Neural progenitor cell (in vitro differentiated cells): ENCODE measurements at regions not wholly inside any gene's neighbourhood (a gene's known extent, or its start where the extent isn't known, plus 50 kb on each side); places are given as distances from the start of the nearest gene placed in this dataset.
A peak's percentile ranks its signal among the peaks of the same experiment; 100 is the strongest.

Source experiments
- DNase-seq: peaks from one replicate; pipeline ENCODE4 v3.0.0-alpha.2; 2016; ENCODE audit warnings: low spot score
- H2AFZ ChIP-seq: fragments of 200-600 bp; sonication (generic); replicated peaks from 2 replicates; pipeline ENCODE4 v1.6.1; 2016; ENCODE audit warnings: antibody characterized with exemption
- H3F3A ChIP-seq: fragments of 200-600 bp; sonication (generic); 2 replicates; pipeline ENCODE4 v1.6.1; 2016; ENCODE audit warnings: antibody characterized with exemption, low read depth
- H3K27ac ChIP-seq: fragments of 200-600 bp; sonication (generic); 2 replicates; pipeline ENCODE4 v1.5.1; 2016; ENCODE audit warnings: mild to moderate bottlenecking
- H3K27me3 ChIP-seq: fragments of 200-600 bp; sonication (generic); 2 replicates; pipeline ENCODE4 v1.6.1; 2016; ENCODE audit warnings: mild to moderate bottlenecking, moderate library complexity
- H3K36me3 ChIP-seq: fragments of 200-600 bp; sonication (generic); 2 replicates; pipeline ENCODE4 v1.5.1; 2016
- H3K4me1 ChIP-seq: fragments of 200-600 bp; sonication (generic); 2 replicates; pipeline ENCODE4 v1.6.1; 2016; ENCODE audit warnings: mixed run types
- H3K4me2 ChIP-seq: fragments of 200-600 bp; sonication (generic); 2 replicates; pipeline ENCODE4 v1.6.1; 2016
- H3K4me3 ChIP-seq: fragments of 200-600 bp; sonication (generic); 2 replicates; pipeline ENCODE4 v1.5.1; 2016
- H3K79me2 ChIP-seq: fragments of 200-600 bp; sonication (generic); 2 replicates; pipeline ENCODE4 v1.6.1; 2016; ENCODE audit warnings: low read depth
- H3K9ac ChIP-seq: fragments of 200-600 bp; sonication (generic); 2 replicates; pipeline ENCODE4 v1.6.1; 2016
- H3K9me3 ChIP-seq: fragments of 200-600 bp; sonication (generic); 2 replicates; pipeline ENCODE4 v1.5.1; 2016; ENCODE audit warnings: low read depth
- H4K20me1 ChIP-seq: fragments of 200-600 bp; sonication (generic); 2 replicates; pipeline ENCODE4 v1.6.1; 2016; ENCODE audit warnings: low read depth
- H3K27ac Mint-ChIP-seq: 3 replicates; pipeline ENCODE4 v1.8.0; 2021; ENCODE audit warnings: mixed read lengths
- H3K27me3 Mint-ChIP-seq: 2 replicates; pipeline ENCODE4 v1.8.0; 2022; ENCODE audit warnings: low read depth, mild to moderate bottlenecking, inconsistent platforms, moderate library complexity, mixed read lengths; ENCODE audit not compliant: insufficient read depth
- H3K36me3 Mint-ChIP-seq: 3 replicates; pipeline ENCODE4 v1.8.0; 2021; ENCODE audit warnings: mixed read lengths
- H3K4me1 Mint-ChIP-seq: 3 replicates; pipeline ENCODE4 v1.8.0; 2021; ENCODE audit warnings: mixed read lengths
- H3K4me3 Mint-ChIP-seq: 3 replicates; pipeline ENCODE4 v1.8.0; 2021; ENCODE audit warnings: mild to moderate bottlenecking, moderate library complexity, mixed read lengths
- H3K9me3 Mint-ChIP-seq: 3 replicates; pipeline ENCODE4 v1.8.0; 2020; ENCODE audit warnings: mixed read lengths
- EZH2 ChIP-seq: fragments of 200-600 bp; sonication (generic); IDR thresholded peaks from 2 replicates; pipeline ENCODE4 v1.6.1; 2017; ENCODE audit warnings: antibody characterized with exemption, mild to moderate bottlenecking, moderate library complexity
- EZH2phosphoT487 ChIP-seq: fragments of 200-600 bp; sonication (generic); IDR thresholded peaks from 2 replicates; pipeline ENCODE4 v1.6.1; 2017; ENCODE audit warnings: antibody characterized with exemption
- TF ChIP-seq, protein P1 (sequence below): fragments of 200-600 bp; sonication (generic); IDR thresholded peaks from 2 replicates; pipeline ENCODE4 v1.5.1; 2017; ENCODE audit warnings: antibody characterized with exemption, mild to moderate bottlenecking

DNA sequence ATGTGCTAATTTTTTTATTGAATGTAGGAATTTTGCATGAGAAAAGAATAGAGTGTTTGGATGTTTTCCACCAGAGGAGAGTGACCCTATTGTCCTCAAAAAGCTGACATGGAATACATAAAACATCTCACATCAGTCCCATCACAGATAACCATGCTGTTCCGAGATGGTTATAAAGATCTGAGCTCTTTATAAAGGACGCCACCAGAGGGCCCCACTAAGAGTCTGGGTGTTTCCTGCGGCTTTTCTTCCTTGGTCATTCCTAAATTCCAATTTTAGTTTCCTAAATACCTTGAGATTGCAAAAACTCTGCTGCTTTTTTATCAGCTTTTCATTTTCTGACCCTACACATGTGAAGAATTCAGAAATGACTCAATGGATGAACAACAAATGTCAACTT lies 504.5 kb upstream of the FRG1 start:
- Histone ChIP-seq H3K27ac (no peak overlapping the region), H3K9ac (no peak overlapping the region), H4K20me1 (no peaks in the 10 kb centered on the region), H3K4me3 (no peak overlapping the region), H3K4me1 (no peaks in the 10 kb centered on the region), H2AFZ (no peak overlapping the region), H3K9me3 (peaks cover 11% of the 10 kb centered on the region), H3K36me3 (no peaks in the 10 kb centered on the region), H3K27me3 (no peaks in the 10 kb centered on the region), H3K4me2 (no peak overlapping the region), H3F3A (no peaks in the 10 kb centered on the region), H3K79me2 (no peaks in the 10 kb centered on the region)
- Mint-ChIP-seq H3K4me3 (no peak overlapping the region), H3K9me3 (peaks cover 35% of the 10 kb centered on the region), H3K36me3 (no peaks in the 10 kb centered on the region), H3K27me3 (no peaks in the 10 kb centered on the region), H3K27ac (no peak overlapping the region), H3K4me1 (no peaks in the 10 kb centered on the region)
- DNase-seq = peak; percentile 14
- no peak for TF ChIP-seq EZH2phosphoT487
- TF ChIP-seq, protein P1, sequence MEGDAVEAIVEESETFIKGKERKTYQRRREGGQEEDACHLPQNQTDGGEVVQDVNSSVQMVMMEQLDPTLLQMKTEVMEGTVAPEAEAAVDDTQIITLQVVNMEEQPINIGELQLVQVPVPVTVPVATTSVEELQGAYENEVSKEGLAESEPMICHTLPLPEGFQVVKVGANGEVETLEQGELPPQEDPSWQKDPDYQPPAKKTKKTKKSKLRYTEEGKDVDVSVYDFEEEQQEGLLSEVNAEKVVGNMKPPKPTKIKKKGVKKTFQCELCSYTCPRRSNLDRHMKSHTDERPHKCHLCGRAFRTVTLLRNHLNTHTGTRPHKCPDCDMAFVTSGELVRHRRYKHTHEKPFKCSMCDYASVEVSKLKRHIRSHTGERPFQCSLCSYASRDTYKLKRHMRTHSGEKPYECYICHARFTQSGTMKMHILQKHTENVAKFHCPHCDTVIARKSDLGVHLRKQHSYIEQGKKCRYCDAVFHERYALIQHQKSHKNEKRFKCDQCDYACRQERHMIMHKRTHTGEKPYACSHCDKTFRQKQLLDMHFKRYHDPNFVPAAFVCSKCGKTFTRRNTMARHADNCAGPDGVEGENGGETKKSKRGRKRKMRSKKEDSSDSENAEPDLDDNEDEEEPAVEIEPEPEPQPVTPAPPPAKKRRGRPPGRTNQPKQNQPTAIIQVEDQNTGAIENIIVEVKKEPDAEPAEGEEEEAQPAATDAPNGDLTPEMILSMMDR = peak; percentile 43
- TF ChIP-seq EZH2 = no peak

DNA sequence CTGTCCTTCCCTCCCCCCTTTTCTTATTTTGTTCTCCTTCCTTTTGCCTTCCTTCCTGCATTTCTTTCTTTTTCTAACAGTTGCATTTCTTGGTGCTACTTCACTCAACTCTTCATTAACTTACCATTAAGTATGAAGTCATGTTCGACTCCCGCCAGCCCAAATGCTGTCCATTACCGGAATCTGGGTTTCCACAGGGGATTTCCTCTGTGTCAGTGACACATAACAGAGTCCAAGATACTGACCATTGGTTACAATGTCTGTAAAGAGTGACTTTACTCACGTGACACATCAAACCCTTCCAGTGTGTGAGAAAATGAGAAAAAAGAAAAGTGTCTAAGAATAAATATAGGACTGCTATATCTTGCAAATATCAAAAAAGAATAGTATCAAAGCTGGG lies 500.0 kb upstream of the FRG1 start:
- H3K27ac ChIP-seq = no peak overlapping the region
- Mint-ChIP-seq H3K36me3 (no peaks in the 10 kb centered on the region), H3K27ac (no peak overlapping the region), H3K4me1 (no peaks in the 10 kb centered on the region), H3K9me3 (peaks cover 8% of the 10 kb centered on the region), H3K27me3 (no peaks in the 10 kb centered on the region), H3K4me3 (no peak overlapping the region)
- no peak overlapping the region for H2AFZ ChIP-seq
- H3K4me1 ChIP-seq = no peaks in the 10 kb centered on the region
- no peaks in the 10 kb centered on the region for H3K36me3 ChIP-seq
- no peaks in the 10 kb centered on the region for H4K20me1 ChIP-seq
- H3K9me3 ChIP-seq = peaks cover 7% of the 10 kb centered on the region
- DNase-seq = no peak
- H3K79me2 ChIP-seq = no peaks in the 10 kb centered on the region
- H3K9ac ChIP-seq = no peak overlapping the region
- no peak overlapping the region for H3K4me3 ChIP-seq
- no peak for TF ChIP-seq EZH2
- TF ChIP-seq, protein P1 = no peak
- TF ChIP-seq EZH2phosphoT487 = no peak
- H3F3A ChIP-seq = no peaks in the 10 kb centered on the region
- H3K27me3 ChIP-seq = no peaks in the 10 kb centered on the region
- H3K4me2 ChIP-seq = no peak overlapping the region

DNA sequence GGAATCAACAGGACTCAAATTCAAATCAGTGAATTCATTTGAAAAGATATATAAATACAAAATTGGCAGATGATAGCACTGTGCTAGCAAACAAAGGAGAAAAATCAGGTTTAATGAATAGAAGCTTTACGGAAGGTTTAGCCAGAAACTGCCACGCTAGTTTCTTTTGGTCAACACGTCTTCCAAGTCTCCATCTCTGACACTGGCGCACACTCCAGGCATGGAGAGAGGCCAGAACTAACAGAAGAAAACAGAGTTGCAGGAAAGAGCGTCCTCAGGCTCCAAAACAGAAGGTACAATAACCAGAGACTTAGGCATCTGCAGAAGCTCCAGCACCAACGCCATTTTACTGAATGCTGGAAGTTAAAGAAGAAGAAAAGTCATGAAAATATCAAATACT lies 497.3 kb upstream of the FRG1 start:
- Mint-ChIP-seq H3K36me3 (no peaks in the 10 kb centered on the region), H3K27ac (no peak overlapping the region), H3K27me3 (no peaks in the 10 kb centered on the region), H3K9me3 (peaks cover 1% of the 10 kb centered on the region), H3K4me3 (no peak overlapping the region), H3K4me1 (no peaks in the 10 kb centered on the region)
- Histone ChIP-seq H3F3A (no peaks in the 10 kb centered on the region), H3K27me3 (no peaks in the 10 kb centered on the region), H3K36me3 (no peaks in the 10 kb centered on the region), H4K20me1 (no peaks in the 10 kb centered on the region), H3K27ac (no peak overlapping the region), H3K4me3 (no peak overlapping the region), H2AFZ (peak overlapping the region; percentile 76), H3K79me2 (no peaks in the 10 kb centered on the region), H3K9me3 (no peaks in the 10 kb centered on the region), H3K4me1 (no peaks in the 10 kb centered on the region), H3K4me2 (no peak overlapping the region), H3K9ac (no peak overlapping the region)
- DNase-seq = no peak
- TF ChIP-seq EZH2 = no peak
- TF ChIP-seq, protein P1 = no peak
- no peak for TF ChIP-seq EZH2phosphoT487
